CMK (cell line): ENCODE measurements at regions not wholly inside any gene's neighbourhood (a gene's known extent, or its start where the extent isn't known, plus 50 kb on each side); places are given as distances from the start of the nearest gene placed in this dataset.
A peak's percentile ranks its signal among the peaks of the same experiment; 100 is the strongest.

ENCODE experiments used
- DNase-seq: peaks from one replicate; pipeline ENCODE4 v3.0.0-alpha.2; 2010; ENCODE audit warnings: low read depth

- DNase-seq: no peak
Measured at GRCh38 chr2:46850742-46851141, 64.9 kb downstream of the MCFD2 start.

- DNase-seq: peak; percentile 24
Measured at GRCh38 chr2:46849721-46850556, 65.7 kb downstream of the MCFD2 start.

- no peak for DNase-seq
Measured at GRCh38 chr2:46849046-46849715, 66.4 kb downstream of the MCFD2 start.

GRCh38 chr2:46848447-46848846 lies 67.2 kb downstream of the MCFD2 start:
- no peak for DNase-seq

GRCh38 chr2:46847726-46848412 lies 67.7 kb downstream of the MCFD2 start:
- DNase-seq: no peak

- DNase-seq: no peak
Measured at GRCh38 chr2:46847185-46847710, 68.4 kb downstream of the MCFD2 start.

GRCh38 chr2:46846536-46846935 lies 69.1 kb downstream of the MCFD2 start:
- no peak for DNase-seq

GRCh38 chr2:46845542-46846486 lies 69.8 kb downstream of the MCFD2 start:
- no peak for DNase-seq

- no peak for DNase-seq
Measured at GRCh38 chr2:46844443-46844842, 71.2 kb downstream of the MCFD2 start.

- no peak for DNase-seq
Measured at GRCh38 chr2:46844034-46844433, 71.6 kb downstream of the MCFD2 start.

GRCh38 chr2:46843316-46843715 lies 72.3 kb downstream of the MCFD2 start:
- DNase-seq: no peak

GRCh38 chr2:46842876-46843275 lies 72.7 kb downstream of the MCFD2 start:
- no peak for DNase-seq

GRCh38 chr2:46841621-46842020 lies 74.0 kb downstream of the MCFD2 start:
- peak; percentile 15 for DNase-seq

GRCh38 chr2:46839045-46839444 lies 76.6 kb downstream of the MCFD2 start:
- DNase-seq: no peak

GRCh38 chr2:46837704-46838103 lies 77.9 kb downstream of the MCFD2 start:
- DNase-seq: no peak

- DNase-seq: no peak
Measured at GRCh38 chr2:46837112-46837454, 78.5 kb downstream of the MCFD2 start.

GRCh38 chr2:46836295-46837111 lies 79.1 kb downstream of the MCFD2 start:
- no peak for DNase-seq

GRCh38 chr2:46835520-46835919 lies 80.1 kb downstream of the MCFD2 start:
- DNase-seq: no peak

- no peak for DNase-seq
Measured at GRCh38 chr2:46832543-46832942, 83.1 kb downstream of the MCFD2 start.

GRCh38 chr2:46831869-46832265 lies 83.7 kb downstream of the MCFD2 start:
- DNase-seq: no peak
